ENCODE measurements at regions not wholly inside any gene's neighbourhood (a gene's known extent, or its start where the extent isn't known, plus 50 kb on each side); places are given as distances from the start of the nearest gene placed in this dataset.
"Not testable (repeated sequence)": the region's sequence is repeated elsewhere in the genome, so short reads cannot be mapped to it uniquely, and the experiment has no call there.

DNA sequence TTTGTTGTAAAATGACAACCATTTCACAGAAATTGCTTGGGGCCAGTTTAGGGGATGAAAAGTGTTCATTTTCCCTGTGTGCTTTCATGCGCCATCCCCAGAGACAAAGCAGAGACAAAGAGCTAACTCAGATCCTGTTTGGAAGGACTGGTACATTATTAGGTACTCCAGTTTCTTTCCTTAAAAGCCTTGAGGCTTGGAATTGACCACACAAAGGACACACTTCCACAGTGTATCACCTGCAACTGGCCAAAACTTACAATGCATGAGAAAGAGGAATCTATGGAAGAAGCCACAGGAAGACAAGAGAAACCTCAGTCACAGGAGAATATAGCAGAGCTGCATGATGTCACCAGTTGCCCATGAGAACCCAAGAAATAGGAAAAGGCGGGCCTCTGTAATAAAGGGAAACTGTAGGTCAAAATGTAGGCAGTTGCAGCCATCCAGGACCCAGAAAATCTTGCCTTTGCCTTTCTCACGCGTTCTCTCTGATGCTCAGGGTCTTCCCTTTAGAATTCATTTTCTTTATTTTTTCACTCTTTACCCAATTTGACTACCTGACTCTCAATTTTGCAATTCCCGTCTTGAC lies 339.0 kb downstream of the RMST start:
- DNase-seq, result peak; percentile 69

DNA sequence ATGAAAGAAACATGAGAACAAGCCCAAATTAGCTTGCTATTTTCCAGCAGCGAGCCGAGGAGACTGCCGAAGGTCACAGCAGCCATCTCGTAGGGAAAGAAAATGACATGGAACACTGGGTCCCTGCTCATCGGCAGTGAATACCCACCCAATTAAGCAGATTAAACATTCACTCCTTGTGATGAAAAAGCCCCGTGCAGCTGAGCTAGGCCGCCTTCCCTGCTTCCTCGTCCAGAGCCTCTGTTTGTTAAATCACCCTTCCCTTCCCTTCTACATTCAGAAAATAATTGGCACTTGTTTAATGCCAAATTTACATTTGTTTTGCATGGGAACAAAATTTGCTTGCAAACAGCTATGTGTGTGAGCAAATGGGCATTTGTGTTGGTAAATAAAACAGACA lies 342.5 kb downstream of the RMST start:
- no peak for DNase-seq

- no peak for DNase-seq
Measured at GRCh38 chr12:97813301-97813700, 350.7 kb downstream of the RMST start.

DNA sequence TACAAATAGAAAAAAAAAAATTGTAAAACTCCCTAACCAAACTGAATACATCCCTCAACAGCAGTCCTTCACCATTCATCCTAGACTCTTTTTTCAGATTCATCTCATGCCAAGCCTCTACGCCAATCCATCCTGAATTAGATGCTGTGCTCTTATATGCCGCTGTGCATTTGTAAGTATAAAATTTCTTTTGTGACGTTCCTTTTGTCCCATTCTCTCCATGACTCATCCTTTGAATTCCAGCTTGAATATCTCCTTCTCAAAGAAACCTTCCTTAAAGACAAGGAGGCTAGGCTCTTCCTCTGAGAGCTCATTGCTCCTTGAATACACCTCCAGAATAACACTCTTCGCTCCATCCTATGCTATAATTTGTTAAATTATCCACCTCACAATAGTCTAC lies 359.2 kb downstream of the RMST start:
- DNase-seq, result no peak

DNA sequence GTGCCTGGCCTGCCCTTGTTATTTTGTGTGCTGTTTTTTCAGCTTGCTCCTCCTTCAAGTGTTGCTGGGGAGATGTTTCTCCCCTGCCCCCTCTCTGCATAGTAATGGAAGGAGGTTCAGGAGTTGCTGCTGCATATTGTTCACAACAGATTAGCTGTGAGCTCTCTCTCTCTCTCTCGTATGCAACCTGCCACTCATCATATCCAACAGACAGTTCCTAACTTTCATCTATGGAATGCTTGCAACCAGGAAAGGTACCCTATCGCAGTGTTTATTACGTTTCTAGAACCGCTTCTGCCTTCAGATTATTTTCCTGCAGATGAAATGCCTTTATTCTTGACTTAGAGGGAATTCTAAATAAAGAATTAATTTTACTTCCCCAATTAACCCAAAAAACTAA lies 372.9 kb downstream of the RMST start:
- DNase-seq, result no peak

DNA sequence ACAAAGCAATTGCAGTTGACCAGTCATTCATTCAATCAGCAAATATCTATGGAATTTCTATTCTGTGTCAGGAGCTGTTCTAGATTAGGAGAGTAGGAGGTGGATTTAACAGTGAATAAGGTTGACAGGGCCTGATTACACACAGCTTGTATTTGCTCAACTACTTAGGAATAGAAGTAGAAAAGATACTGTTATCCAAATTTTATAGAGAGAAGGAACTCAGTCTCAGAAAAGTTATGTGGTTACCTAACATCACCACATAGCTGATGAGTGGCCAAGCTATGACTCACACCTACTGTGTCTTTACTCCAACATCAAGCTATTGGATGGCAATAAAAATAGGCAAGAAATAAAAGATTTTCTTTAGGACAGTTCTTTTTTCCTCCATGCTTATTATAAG lies 374.8 kb downstream of the RMST start:
- peak; percentile 15 for DNase-seq

- no peak for DNase-seq
Measured at GRCh38 chr12:97848051-97848450, 385.4 kb downstream of the RMST start.

DNA sequence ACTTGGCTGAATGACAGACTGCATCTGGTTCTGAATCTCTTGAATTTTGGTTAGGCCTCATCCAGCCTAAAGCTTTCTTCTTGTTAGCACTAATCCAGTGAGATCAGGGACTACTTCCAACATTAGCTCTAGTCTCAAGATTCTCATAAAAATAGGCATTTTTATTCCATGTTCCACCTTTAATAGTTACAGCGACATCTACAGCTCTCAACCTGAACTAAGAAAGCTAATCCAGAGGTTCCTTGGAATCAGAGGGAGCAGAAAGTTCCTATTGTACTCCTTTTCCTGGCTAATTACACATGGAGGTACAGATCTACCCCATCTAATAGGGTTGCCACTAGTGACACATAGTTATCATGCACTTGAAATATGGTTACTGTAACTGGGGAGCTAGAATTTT lies 391.9 kb downstream of the RMST start:
- DNase-seq, result no peak

DNA sequence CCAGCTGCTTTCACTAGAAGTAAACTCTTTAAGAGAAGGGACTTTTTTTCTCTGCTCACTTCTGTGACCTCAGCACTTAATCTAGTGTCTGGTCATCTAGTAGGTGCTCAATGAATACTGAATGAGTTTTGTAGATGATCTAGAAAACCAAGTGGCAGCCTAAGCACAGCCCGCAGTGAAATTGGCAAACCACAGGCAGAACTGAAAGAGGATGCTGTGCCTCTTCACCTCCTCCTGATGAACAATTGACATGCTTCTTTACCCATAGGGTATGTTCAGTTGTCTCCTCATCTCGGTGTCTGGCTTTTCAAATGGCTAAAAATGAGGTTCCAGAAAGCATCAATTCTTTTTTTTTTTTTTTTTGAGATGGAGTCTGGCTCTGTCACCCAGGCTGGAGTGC lies 399.5 kb downstream of the RMST start:
- DNase-seq, result peak; percentile 17

- DNase-seq, result no peak
Measured at GRCh38 chr12:97875064-97875463, 412.5 kb downstream of the RMST start.

DNA sequence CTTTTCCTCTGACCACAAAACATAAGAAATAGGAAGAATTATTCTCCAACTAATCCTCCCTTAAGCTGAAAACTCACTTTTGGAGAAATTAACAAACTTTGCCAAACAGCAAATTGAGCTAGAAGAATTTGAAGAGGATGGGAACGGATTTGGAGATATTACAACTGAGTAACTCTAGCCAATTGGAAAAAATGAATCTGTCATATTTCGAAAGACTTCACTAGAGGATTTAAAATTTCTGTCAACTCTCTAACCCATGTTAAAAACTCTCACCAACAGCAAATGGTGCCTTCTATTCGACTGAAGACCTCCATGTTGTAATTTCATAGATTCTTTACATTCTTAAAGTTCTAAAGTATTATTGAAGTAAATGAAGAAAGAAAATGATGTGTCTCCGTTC lies 414.2 kb downstream of the RMST start:
- no peak for DNase-seq

GRCh38 chr12:97877404-97877803 lies 414.8 kb downstream of the RMST start:
- no peak for DNase-seq

DNA sequence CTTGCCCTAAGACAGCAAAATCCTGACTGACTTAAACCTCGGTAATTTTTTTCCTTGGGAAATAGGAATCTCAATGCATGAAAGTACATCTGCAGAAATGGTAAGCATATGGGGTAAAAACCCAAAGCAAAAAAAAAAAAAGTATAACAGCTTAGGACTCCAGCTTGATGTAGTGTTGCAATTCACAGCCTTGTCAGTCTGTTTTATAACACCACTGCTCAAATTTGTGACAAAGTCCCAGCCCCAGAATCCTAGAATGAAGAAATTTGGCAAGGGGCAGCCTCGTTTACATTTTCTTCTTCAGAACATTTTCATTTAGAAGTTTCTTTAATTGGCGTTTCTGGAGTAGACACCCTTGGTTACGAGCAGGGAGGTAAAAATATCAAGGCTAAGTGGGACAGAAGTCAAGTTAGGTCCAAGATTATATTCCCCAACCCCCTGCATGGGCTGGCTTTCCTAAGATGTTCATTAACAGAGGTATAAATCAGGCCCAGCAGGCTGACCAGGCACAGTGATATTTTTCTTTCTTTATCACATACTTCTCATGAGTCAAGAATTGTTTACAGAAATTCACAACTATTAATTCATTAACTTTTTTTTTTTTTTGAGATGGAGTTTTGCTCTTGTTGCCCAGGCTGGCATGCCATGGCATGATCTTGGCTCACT lies 424.0 kb downstream of the RMST start:
- no peak for DNase-seq

DNA sequence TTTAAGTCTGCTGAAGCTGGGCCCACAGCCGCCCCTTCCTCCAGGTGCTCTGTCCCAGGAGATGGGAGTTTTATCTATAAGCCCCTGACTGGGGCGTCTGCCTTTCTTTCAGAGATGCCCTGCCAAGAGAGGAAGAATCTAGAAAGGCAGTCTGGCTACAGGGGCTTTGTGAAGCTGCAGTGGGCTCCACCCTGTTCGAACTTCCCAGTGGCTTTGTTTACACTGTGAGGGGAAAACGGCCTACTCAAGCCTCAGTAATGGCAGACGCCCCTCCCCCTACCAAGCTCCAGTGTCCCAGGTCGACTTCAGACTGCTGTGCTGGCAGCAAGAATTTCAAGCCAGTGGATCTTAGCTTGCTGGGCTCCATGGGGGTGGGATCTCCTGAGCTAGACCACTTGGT lies 435.3 kb downstream of the RMST start:
- DNase-seq, result not testable (repeated sequence)

DNA sequence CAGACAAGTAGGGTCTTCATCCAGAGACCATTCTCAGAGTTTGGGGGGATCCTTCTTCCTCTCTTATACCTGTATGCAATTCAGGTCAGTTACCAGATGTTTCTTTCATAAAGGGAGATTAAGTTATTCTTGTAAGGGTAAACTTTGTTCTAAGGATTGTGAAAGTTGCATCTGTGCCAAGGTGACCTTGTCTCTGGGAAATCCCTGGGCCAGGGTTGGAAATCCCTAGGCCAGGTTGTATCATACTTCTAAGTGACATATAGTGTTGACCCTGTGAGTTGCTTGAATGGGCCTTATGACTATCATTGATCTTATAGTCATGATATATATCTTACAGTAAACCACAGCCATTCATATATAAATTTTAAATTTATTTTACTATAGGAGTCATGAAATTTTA lies 436.9 kb downstream of the RMST start:
- DNase-seq, result no peak

DNA sequence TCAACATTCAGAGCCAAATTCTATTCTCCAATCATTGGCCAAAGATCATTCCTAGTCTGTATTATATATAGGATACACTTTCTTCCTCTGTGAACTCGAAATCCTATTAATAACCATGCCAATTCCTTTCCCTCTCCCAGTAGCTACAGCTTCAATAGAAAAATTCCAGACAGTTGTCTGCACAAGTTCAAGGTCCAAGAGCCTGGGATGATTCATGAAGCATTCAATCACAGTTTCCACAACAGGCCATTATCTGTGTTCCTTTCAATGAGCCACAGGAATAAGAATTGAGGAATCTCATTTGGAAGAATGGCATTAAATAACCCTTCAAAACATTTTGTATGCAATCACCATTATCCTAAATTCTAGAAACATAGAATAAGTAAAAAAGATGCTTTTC lies 437.4 kb downstream of the RMST start:
- no peak for DNase-seq

- no peak for DNase-seq
Measured at GRCh38 chr12:97903356-97903755, 440.8 kb downstream of the RMST start.

DNA sequence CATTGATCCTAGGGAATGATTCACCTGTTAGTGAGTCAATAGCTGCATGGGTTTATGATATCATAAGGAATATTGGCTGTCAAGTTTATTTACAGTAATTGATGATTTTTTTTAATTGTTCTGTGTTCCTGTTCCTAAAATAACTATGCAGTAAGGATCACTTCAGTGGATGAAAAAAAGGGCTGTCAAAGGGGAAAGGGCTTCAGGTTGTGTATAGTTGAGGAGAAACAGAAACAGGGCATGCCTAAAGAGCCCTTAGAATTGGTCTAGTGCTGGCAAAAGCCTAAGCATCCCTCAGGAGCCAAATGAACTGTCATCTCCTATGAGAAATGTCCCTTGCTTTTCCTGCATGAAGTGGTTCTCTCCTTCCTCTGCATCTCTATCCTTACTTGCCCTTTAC lies 444.9 kb downstream of the RMST start:
- DNase-seq, result no peak

GRCh38 chr12:97910559-97910958 lies 448.0 kb downstream of the RMST start:
- no peak for DNase-seq

- DNase-seq, result peak; percentile 42
Measured at GRCh38 chr12:97912943-97913342, 450.3 kb downstream of the RMST start.

DNA sequence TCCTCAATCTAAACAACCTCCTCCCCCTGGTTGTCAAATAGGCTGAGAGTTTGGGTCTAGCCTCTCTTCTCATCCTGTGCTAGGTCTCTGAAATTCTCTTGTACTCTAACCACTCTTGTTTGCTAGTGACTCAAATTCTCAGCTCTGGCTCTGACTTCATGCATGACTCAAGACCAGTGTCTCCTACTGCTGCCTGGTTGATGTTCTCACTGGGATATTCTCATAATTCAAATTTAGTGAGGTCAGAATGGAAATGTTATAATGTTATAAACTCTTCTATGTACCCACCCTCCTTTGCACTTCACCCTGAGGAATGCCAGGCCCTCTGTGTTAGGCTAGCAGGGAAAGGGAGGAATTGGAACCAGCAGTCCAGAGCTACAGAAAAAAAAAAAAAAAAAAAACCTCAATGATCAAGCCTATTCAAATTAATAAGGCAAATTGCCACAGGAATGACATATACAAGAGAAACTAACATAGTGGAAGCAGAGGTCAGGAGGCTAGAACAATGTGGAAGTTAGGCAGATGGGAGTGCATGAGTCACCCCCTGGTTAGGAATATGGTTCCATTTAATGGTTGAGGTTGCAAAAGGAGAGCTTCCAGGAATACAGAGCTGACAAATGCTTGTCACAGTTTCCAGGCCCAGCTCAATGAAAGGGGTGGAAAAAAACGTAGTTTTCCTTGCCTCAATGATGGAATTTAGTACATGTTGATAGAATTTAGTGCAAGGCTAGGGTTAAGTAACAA lies 459.5 kb downstream of the RMST start:
- peak; percentile 68 for DNase-seq

- DNase-seq, result no peak
Measured at GRCh38 chr12:97923546-97923945, 460.9 kb downstream of the RMST start.

DNA sequence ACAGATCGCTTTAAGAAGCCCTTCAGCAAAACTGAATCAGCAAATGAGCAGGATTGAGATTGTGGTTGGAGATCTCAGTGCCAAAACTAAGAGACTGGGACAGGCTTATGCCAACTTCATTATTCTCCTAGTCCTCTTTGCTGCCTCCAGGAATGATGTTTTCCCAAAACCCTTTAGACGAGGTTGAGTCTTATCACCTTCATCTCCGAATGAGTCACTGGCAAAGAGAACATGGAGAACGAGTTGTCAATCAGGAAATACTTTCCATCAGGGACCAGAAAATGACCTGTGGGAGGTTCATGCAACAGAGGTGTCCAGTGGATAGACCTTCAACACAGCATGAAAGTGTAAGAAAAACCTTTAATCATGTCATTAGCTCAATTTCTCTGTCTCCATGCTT lies 461.5 kb downstream of the RMST start:
- no peak for DNase-seq

GRCh38 chr12:97927977-97928376 lies 465.4 kb downstream of the RMST start:
- DNase-seq, result no peak

DNA sequence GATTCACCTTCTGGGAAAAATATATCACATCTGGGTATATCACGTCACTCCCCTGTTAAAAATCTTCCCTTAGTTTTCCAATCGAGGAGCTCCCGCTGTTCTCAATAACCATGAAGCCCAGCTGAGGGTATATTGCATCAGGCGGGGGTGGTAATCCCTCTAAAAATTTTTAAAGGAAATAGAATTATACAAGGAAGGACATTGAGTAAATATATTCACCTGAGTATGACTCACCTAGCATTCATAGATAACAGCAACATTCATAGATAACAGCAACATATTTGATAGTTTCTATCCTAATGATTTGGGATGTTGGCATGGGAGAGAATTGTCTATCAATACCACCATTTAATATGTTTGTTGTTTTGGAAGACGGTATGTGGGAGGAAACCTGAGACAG lies 473.6 kb downstream of the RMST start:
- no peak for DNase-seq

Data from MV-4-11 (cell line).